Transverse colon (tissue), 4 donors: ENCODE measurements at regions not wholly inside any gene's neighbourhood (a gene's known extent, or its start where the extent isn't known, plus 50 kb on each side); places are given as distances from the start of the nearest gene placed in this dataset.

Source experiments
- DNase-seq: peaks from one replicate; pipeline ENCODE4 v3.0.0-alpha.2; 2019
- H3K27ac ChIP-seq, 4 donors: fragments of 200-600 bp; sonication (generic); 2 replicates each; pipeline ENCODE4 v1.5.1; 2016 to 2018; ENCODE audit warnings: inconsistent platforms in 4 of 4
- H3K27me3 ChIP-seq: fragments of 200-600 bp; sonication (generic); 2 replicates; pipeline ENCODE4 v1.5.1; 2017; ENCODE audit warnings: inconsistent platforms
- H3K36me3 ChIP-seq, 4 donors: fragments of 200-600 bp; sonication (generic); 2 replicates each; pipeline ENCODE4 v1.5.1; 2017 to 2019; ENCODE audit warnings: inconsistent platforms in 4 of 4
- H3K4me1 ChIP-seq, 4 donors: fragments of 200-600 bp; sonication (generic); 2 replicates each; pipeline ENCODE4 v1.5.1; 2017 to 2020; ENCODE audit warnings: inconsistent platforms in 4 of 4
- H3K4me3 ChIP-seq, 4 donors: fragments of 200-600 bp; sonication (generic); 1 replicate in 1 of 4; 2 replicates in 3 of 4; pipeline versions ENCODE4 v1.5.1 to v1.6.1; 2017 to 2019; ENCODE audit warnings: inconsistent platforms in 4 of 4
- H3K9me3 ChIP-seq, 2 donors: fragments of 200-600 bp; sonication (generic); 2 replicates each; pipeline ENCODE4 v1.5.1; 2017 to 2019; ENCODE audit warnings: inconsistent platforms in 2 of 2
- CTCF ChIP-seq, 5 experiments: fragments of 200-600 bp in 3 of 5; fragments of 450-650 bp in 2 of 5; sonication (generic) in 3 of 5; IDR thresholded peaks; 1 replicate in 2 of 5; 2 replicates in 3 of 5; pipeline ENCODE4 v1.5.1; 2016 to 2017; ENCODE audit warnings: antibody characterized with exemption in 5 of 5, inconsistent platforms in 3 of 5, mild to moderate bottlenecking in 2 of 5, moderate library complexity in 1 of 5
- EP300 ChIP-seq: sonication (generic); formaldehyde crosslinking; IDR thresholded peaks from one replicate; pipeline ENCODE4 v1.6.1; 2017; ENCODE audit warnings: antibody characterized with exemption, low read depth
- POLR2A ChIP-seq: fragments of 450-650 bp; IDR thresholded peaks from one replicate; pipeline ENCODE4 v1.6.1; 2016; ENCODE audit warnings: antibody characterized with exemption, mild to moderate bottlenecking, moderate library complexity
- POLR2AphosphoS5 ChIP-seq, 3 donors: sonication (generic); formaldehyde crosslinking; IDR thresholded peaks; one replicate each; pipeline ENCODE4 v1.6.1; 2016; ENCODE audit warnings: antibody characterized with exemption in 3 of 3
- WGBS, 2 donors: methylation state at CpG; one replicate each; pipeline ENCODE4 v1.1.5; 2018; ENCODE audit warnings: low coverage in 1 of 2; 5-methylcytosine and 5-hydroxymethylcytosine counted together
- in situ Hi-C, 4 donors: fragments of 200-750 bp; cut with MboI; loops; one replicate each; pipeline versions ENCODE4 v1.15.0 to v1.15.1; 2017; ENCODE audit warnings: low sequenced_read_pairs in 3 of 4, low pct_ligation_motif_present in 1 of 4, low pct_unique_long_range_greater_than_20kb in 1 of 4
- intact Hi-C: fragments of 100-400 bp; cut with DNase I; formaldehyde crosslinking; loops from one replicate; pipeline ENCODE4 v1.15.1; 2023; ENCODE audit warnings: low total_unique reads

GRCh38 chr6:12354499-12354898 is 64.3 kb downstream of the EDN1 start:
- peaks cover 7 to 13% of the 10 kb centered on the region in 2 donors for H3K9me3 ChIP-seq
- intact Hi-C loops (no loop called here), in situ Hi-C loops (no loop called here)
- H3K4me3 ChIP-seq, result no peak overlapping the region
- no peaks in the 10 kb centered on the region for H3K36me3 ChIP-seq
- H3K27ac ChIP-seq, result peak overlapping the region; percentile 4 to 51 (median 30)
- no peaks in the 10 kb centered on the region for H3K27me3 ChIP-seq
- whole genome bisulfite sequencing, 2 donors, result 44 to 46% methylated on average over 3 of the region's 3 CpGs
- peak; percentile 34 for DNase-seq
- TF ChIP-seq EP300 (peak; percentile 97), POLR2A (no peak), POLR2AphosphoS5 (IDR thresholded peaks at IDR 0.05) (peak; percentile 60 to 72 (median 70)), CTCF (IDR thresholded peaks at IDR 0.05) (no peak)
- peaks cover 0 to 34% (median 6%) of the 10 kb centered on the region in 4 donors for H3K4me1 ChIP-seq

GRCh38 chr6:12355354-12355753 is 65.2 kb downstream of the EDN1 start:
- 82 to 84% methylated on average over 3 of the region's 3 CpGs for WGBS, 2 donors
- TF ChIP-seq POLR2AphosphoS5 (IDR thresholded peaks at IDR 0.05) (no peak), EP300 (no peak), CTCF (IDR thresholded peaks at IDR 0.05) (no peak), POLR2A (no peak)

GRCh38 chr6:12356431-12356830 is 66.3 kb downstream of the EDN1 start:
- no peaks in the 10 kb centered on the region for H3K36me3 ChIP-seq
- no peaks in the 10 kb centered on the region for H3K27me3 ChIP-seq
- intact Hi-C loops, result no loop called here
- peaks cover 6 to 10% of the 10 kb centered on the region in 2 donors for H3K9me3 ChIP-seq
- WGBS, 2 donors, result 61 to 84% methylated on average over 2 to 3 of the region's 3 CpGs
- in situ Hi-C loops, result no loop called here
- DNase-seq, result no peak
- H3K4me1 ChIP-seq, result peaks cover 0 to 19% (median 3%) of the 10 kb centered on the region in 4 donors
- TF ChIP-seq CTCF (IDR thresholded peaks at IDR 0.05) (no peak), POLR2AphosphoS5 (IDR thresholded peaks at IDR 0.05) (no peak), EP300 (no peak), POLR2A (no peak)
- no peak overlapping the region for H3K27ac ChIP-seq
- no peak overlapping the region for H3K4me3 ChIP-seq

More at GRCh38 chr6:12355354-12355753, 65.2 kb downstream of the EDN1 start:
- Histone ChIP-seq H3K27ac (peak overlapping the region in 2 of 4 donors; percentile 36 to 51), H3K4me3 (no peak overlapping the region), H3K4me1 (peaks cover 0 to 25% (median 6%) of the 10 kb centered on the region in 4 donors), H3K36me3 (no peaks in the 10 kb centered on the region), H3K9me3 (peaks cover 7 to 13% of the 10 kb centered on the region in 2 donors), H3K27me3 (no peaks in the 10 kb centered on the region)
- in situ Hi-C loops, result no loop called here
- intact Hi-C loops, result no loop called here
- no peak for DNase-seq

- Histone ChIP-seq H3K36me3 (no peaks in the 10 kb centered on the region), H3K27ac (no peak overlapping the region), H3K4me1 (peaks cover 0 to 16% (median 2%) of the 10 kb centered on the region in 4 donors), H3K27me3 (no peaks in the 10 kb centered on the region), H3K4me3 (no peak overlapping the region), H3K9me3 (peaks cover 0 to 4% of the 10 kb centered on the region in 2 donors)
- in situ Hi-C loops, result no loop called here
- intact Hi-C loops, result no loop called here
- no peak for DNase-seq
- 81 to 92% methylated on average over 9 to 11 of the region's 11 CpGs for WGBS, 2 donors
- TF ChIP-seq POLR2AphosphoS5 (IDR thresholded peaks at IDR 0.05), result no peak
- no peak for TF ChIP-seq POLR2A
- TF ChIP-seq EP300, result no peak
- TF ChIP-seq CTCF (IDR thresholded peaks at IDR 0.05), result no peak
Observed at GRCh38 chr6:12356983-12357972, 67.1 kb downstream of the EDN1 start.
